Pons (tissue), 1 donor: ENCODE measurements at regions not wholly inside any gene's neighbourhood (a gene's known extent, or its start where the extent isn't known, plus 50 kb on each side); places are given as distances from the start of the nearest gene placed in this dataset.

Experiments used
- DNase-seq: peaks from one replicate; pipeline ENCODE4 v3.0.0-alpha.2; 2016; ENCODE audit warnings: low spot score

DNA sequence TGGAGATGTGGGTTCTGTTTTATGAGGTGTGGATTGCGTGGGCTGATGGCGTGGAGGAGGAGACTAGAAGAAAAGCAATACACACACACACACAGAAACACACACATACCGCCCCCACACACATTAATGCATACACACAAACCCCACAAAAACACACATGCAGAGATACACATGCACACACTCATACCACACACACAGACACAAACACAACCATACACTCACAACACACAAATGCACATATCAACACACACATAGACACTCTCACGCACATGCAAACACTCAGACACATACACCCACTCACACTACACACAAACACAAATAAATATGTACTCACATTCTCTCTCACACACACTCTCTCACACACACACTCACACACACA, 75.7 kb upstream of the UBL3 start:
- no peak for DNase-seq

DNA sequence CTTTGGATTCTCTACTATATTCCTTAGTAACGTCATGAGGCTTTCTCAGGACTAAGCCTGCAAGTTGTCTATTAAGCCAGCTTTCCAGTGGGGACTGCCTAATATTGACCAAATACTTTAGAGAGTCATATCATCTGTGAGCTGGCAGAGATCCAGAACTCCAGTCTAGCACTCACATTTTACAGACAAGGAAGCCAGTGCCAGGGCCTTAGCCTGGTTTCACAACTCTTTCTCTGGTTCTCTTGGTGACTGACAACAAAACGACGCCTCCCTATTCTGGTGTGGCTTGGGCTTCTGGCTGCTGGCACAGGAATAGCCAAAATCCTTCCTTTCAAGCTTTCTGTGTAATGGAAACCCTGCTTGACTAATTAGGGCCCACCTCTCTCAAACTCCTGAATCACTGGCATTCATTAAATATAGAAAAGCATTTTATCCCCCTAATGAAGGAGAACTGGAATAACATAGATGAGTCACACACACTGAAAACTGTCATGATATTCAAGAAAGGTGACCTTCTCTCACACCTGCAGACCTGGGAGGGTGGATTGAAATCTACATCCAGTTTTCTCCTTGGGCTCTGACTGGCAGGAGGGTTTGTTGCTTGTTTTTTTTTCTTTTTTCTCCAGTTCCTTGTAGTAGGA, 75.2 kb upstream of the UBL3 start:
- DNase-seq = peak; percentile 69

DNA sequence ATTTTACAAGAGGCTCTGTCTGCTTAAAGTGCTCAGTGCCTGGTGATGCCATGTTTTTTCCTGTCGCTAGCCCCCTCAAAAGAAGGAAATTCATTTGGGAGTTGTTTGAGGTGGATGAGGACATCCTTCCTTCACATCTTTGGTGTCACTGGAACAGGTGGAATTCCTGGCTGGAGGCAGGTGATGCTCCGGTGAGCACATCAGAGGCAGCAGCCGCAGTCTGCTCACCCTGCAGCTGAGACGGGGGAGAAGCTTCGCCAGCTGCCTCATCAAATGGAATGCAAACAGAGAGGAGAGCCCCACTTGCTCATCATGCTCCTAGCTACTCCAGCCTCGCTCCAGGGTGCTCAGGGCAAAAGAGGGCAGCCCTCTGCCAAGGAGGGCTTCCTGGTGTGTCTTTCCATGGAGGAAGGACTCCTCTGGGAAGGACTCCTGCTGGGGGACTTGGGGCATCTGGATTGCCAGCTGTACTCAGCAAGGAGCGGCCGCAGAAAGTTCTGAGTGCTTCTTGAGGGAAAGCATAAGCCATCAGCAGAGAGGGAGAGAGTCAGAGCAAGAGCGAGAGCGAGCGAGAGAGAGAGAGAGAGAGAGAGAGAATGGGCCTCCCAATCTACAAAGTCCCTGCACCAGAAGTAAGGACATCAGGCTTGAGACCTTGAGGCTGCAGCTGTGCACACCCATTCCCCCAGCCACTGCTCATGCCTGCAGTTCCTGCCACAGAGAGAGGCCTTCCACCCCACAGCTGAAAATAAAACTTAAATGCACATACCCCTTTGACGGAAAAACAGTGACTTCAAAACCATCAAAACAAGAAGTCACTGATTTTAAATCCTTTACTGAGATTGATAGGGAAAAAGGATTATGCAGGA, 74.3 kb upstream of the UBL3 start:
- DNase-seq = no peak

DNA sequence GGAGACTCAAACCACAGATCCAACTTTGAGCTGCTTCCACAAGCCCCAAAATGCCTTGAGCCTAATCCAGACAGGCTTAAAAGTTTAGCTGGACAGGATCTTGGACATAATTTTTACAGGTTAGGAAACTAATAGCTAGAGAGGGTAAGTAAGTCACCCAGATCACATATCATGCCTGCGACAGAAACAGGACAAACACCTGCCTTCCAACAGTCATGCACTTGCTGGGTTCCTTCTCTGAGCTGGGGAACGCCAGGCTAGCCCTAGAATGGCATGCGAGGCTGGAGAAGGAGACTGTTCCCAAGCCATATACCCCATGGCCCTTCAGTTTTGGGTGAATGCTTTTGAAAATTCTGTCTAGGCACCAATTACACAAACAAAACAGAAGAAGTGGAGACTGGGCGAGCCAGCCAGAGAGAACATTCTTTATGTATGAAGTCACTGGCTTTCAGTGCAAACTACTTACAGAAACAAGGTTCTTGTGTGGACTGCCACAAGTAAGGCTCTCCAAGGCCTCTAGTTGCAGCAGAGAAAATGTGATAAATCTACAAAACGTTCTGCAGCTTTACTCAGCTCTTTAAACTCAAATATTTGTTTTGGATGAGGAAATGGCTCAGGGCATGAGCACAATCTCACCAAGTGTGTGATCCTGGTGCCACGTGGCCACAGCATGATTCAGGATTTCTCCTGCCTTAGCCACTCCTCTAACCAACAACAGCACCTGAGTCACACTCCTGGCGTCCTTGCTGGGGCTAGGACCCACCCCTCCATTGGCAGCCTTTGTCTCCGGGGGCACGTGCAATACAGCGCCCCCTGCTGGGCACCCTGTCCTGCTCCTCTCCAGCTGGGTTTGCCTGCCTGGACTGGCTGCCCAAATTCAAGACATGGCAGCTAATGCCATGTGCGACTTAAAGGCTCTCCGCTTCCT, 73.4 kb upstream of the UBL3 start:
- peak; percentile 36 for DNase-seq

DNA sequence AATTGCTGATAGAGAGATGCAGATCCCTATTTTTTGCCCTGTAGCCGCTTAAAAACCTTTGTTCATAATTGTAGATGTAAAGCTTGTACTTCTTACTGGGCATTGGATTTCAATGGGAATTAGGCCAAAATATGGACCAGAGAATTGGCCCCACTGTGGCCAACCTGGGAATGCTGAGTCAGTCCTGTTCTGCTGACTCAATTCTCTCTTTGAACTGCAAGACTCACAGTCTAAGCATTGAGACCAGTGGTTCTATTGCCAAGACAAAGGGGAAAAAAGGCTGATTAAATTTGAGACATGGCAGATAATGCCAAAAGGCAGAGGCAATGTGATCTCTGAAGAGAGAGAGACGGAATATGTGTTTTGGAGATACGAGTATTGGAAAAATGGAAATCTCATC, 72.5 kb upstream of the UBL3 start:
- no peak for DNase-seq

DNA sequence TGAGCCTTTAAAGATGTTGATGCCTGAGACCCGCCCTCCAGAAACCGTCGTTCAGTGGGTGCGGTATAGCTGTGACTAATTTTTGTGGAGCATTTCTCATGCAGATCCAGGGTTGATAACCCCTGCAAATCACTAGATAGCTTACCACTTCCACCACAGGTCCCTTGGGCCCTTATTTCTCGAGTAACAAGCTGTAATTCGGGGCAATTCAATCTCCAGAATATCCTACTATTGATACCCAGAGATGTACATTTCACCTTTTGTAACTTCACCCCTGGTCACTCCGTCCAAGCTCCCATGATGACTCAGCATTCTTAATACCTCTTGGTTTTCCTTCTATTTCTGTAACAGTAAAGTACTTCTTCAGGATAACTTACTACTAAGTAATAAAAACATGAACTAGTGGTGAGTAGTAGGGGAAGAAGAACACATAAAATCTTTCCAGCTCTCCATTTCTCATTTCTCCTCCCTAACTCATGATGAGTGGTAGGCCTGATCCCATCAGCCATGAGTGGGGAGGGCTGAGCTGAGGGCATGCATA, 71.9 kb upstream of the UBL3 start:
- no peak for DNase-seq

DNA sequence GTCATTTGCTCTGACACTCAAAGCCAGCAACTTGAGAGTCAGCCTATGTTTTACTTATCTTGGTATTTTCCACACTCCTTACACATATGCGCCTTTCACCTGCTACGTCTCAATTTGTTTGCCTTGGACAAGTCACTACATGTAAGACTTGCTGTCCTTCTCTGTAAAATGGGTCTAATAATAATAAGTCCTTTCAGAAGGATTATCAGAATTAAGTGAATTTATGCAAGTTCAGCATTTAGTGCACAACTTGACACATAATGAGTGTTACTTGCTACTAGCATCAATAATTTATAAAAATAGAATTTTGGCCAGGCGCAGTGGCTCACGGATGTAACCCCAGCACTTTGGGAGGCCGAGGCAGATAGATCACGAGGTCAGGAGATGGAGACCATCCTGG, 71.1 kb upstream of the UBL3 start:
- DNase-seq = no peak

DNA sequence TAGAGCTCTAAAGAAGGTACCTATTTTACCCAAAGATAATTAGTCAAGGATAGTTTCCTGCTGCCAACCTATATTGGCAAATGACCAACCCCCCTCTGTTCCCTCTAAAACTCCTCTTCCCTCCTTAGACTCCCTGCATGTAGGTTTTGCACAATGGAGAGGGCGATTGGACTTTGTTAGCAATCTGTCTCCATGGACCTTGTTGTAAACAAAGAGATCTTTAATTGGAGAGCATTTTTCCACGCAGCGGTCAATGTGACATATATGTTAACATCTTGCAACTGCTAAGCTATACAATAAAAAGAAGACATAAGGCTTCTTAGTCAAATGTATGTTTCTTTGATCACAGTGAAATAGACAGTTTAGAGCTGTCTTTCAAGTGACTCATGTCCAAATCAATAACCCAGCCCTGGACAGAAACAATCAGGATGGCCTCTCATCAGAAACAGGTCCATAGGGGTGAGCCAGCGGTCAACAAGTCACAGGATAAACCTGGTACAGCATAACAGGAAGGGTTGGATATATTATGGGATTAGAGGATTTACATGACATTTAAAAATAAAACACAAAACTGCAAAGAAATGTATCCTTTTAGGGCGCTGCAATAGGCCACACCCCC, 69.7 kb upstream of the UBL3 start:
- no peak for DNase-seq

DNA sequence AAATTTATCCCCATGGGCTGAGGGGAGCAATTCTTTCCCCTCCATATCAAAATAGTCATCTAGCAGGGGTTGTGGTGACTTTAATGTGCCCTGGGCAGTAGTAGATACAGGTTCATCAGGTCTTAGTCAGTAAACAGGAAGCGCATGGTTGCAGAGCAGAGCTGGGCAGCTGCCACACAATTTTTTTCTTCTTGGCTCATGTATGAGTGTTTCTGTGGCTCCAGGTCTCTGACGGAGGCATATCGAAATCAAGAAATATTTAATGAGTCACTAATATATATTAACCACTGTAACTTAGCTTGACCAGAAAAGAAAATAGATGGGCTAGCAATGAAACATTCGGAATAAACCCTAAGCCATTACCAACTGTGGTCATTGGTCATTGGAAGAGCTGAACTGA, 68.4 kb upstream of the UBL3 start:
- no peak for DNase-seq

DNA sequence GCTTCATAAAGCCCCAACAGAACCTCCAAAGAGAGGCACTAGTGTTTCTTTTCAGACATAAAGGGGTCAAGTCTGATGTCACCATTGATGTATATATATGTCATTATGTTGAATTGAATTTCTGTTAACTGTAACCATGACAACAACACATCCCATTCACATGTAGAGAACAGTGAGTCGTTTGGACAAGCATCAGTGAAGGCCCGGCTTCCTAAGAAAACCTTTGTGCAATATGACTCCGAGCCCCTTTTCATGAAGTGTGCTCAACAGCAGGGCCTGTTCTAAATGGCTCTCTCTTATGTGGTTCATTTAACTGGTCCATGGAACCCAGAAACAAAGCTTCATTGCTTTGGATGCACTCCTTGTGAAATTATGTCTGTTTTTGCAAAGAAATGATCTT, 67.2 kb upstream of the UBL3 start:
- DNase-seq = no peak

DNA sequence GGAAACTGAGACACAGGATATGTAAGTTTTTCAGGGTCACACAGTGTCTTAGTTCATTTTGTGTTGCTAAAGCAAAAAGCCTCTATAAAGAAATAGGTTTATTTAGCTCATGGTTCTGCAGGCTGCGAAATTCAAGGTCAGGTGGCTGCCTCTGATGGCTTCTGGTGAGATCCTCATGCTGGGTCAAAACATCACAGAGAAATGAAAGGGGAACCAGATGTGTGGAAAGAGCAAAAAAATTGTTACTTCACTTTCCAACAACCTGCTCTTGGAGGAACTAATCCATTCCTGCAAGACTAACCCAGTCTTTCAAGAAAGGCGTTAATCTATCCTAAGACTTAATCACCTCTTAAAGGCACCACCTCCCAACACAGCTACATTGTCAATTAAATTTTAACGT, 64.2 kb upstream of the UBL3 start:
- no peak for DNase-seq

DNA sequence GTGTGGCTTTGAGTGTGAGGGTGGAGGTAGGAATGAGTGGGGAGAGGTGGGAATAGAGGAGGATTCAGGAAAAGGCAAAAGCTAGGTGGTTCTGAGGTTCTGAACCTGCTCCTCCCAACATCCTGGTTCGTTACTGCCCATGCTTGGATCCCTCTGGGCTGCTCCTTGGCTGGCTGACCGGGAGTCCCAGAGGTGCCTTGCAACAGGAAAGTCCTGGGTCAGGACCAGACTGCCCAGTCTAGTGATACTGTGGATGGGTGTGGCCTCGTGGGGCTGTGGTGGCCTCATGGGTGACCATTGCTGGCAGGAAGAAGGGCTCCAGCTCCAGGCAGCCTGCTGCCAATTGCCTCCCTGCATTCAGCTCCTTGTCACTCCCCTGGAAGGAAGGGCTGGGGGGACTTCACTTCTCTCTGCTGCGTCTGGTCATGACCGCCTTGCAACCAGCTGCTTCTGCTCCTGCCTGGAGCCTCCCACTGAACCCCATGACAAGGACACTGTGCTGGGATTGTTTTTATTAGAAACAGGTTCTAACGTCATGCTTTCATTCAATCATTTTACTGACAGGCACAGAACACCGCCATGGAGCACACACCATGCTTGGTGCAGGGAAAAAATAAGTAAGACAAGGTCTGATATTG, 61.5 kb upstream of the UBL3 start:
- no peak for DNase-seq

DNA sequence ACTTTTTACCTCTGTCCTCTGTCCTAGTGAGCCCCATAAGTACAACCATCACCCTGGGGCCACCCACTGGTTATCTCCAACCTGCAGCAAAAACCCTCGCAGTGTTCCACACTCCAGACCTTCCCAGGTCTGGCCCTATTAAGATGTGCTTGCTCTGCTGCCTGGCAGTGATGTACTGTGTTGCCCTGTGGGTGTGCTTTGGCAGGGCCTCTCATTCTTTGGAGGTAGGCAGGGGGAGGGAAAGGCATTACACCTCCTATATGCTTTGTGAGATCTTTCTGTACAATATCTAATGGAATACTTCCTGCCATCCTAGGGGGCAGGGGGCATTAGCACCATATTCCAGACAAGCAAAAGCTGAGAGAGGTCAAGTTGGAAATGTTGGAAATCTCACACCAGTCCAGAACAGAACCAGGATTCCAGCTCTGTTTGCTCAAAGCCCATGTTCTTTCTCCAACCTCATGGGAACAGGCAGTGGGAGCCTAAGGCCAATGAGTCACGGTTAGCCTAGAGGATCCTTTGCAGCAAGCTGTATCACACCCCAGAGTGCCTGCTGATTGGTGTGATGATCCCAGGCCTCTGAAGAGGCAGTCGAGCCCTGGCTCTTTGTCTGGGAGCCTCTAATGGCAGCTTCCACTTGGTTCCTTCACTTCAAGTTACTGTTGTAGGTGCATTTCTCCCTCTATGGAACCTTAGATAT, 59.7 kb upstream of the UBL3 start:
- no peak for DNase-seq

DNA sequence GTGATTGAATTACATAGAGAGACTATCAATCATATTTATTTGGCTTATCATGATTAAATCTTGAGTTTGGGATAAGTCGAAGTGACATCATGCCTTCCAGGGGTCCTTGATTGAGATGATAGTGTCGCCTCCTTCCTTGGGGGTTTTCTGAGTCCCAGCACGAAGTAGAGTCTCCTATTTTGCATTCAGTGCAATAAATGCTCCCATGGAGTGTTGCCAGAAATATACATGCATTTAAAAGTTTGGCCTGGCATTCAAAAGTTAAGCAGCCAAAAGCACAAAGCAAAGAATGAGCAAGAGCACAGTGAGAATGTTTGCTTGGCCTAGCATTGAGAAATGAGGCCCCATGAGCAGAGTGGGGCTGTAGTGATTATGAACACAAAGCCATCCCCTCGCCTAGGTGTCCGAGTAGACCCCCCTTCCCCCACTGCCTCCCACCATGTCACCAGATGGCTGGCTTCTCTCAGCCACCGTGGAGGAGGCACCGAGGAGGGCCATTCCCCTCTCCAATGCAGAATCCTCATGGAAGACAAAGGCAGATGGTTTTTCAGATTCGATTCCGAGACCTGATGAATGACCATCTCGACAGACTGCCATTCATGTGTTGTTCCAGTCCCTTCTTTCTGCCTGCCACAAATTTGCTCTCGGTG, 58.8 kb upstream of the UBL3 start:
- no peak for DNase-seq

DNA sequence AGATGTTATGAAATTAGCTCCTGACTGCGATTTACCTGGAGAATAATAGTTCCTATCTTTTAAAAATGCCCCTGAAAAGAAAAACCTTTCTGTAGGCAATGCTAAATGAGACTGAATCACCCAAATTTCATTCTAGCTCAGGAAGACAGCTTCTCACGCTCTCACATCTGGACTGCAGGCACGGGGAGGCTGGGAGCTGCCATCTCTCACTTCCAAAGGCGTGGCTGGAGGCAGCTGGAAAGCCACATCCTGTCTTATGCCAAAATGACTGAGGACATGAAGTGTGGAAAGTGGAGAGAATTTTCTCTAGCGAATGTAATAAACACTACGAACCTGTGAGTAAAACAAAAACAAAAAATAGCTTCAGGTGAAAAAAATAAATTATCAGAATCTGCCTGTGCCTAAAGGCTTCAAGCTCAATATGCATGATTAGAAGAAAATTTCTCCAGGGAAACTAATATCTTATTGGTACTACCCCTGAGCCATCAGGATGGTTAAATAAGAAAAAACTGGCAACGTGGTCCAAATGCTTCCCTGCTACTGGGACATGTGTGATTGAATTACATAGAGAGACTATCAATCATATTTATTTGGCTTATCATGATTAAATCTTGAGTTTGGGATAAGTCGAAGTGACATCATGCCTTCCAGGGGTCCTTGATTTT, 58.1 kb upstream of the UBL3 start:
- DNase-seq = no peak

DNA sequence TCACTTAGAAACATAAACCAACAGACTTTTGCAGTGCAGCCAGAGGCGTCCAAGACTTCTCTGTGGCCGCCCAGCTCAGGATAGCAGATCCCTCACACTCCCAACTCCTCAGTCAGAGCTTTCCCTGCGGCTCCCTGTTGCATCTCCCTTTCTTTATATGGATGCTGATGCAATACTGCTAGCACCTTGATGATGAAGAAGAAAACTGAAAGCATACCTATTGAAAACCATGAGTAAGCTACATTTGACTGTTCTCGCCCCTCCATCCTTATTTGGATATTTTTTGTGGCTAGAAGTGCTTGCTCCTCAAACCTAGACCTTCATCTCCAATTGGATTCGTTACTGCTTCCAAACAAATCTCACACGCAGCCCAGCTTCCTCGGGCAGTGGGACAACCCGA, 57.3 kb upstream of the UBL3 start:
- DNase-seq = no peak

DNA sequence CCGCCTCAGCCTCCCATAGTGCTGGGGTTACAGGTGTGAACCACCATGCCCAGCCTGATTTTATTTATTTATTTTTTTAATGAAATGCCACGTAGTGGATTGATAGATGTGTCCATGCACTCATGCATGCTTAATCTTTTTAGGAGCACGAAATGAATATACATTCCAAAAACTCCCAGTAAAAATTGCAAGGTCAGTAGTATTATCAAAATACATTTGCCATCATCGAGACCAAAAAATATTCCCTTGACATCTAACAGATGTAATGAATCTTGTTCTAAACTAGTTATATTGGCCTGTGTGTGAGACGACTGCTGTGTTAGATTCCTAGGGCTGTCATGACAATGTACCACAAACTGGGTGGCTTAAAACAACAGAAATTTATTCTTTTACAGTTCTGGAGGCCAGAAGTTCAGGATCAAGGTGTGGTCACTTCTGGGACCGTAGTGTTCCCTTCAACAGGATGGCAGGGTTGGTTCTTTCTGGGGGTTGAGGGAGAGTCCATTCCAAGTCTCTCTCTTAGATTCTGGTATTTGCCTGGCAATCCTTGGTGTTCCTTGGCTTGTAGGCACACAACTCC, 56.1 kb upstream of the UBL3 start:
- DNase-seq = no peak

DNA sequence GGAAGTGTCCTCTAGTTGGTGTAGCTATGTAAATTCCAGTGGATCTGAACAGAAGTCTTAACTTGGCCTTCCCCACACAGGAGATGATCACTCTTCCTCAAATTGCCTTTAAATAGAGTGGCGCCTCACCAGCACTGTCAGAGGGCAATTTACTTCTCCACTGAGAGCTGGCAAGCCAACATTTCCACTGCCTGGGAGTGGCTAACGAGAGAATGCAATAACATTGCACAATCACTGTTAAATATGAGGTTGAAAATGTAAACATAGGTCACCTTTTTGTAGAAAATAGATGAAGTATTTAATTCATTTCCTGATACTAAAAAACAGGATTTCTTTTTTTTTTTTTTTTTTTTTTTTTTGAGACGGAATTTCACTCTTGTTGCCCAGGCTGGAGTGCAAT, 55.4 kb upstream of the UBL3 start:
- peak; percentile 75 for DNase-seq

DNA sequence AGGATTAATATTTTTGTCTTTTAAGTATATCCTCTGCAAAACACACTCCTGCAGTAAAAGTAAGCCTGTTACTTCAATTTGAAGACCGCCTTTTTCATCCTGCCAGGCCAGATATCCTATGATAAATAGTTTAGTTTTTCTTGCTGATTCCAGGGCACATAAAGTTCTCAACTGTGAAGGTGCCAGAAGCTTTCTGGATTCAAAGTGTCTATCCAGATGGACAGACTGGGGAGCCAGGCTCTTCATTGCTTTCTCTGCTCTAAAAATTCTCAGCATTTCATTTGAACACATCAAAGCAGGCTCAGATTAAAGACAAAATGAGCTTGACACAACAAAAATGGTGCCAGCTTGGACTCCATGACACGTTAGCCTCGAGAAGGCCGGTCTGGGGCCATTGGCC, 53.6 kb upstream of the UBL3 start:
- DNase-seq = no peak
